A673 (cell line): ENCODE measurements at regions not wholly inside any gene's neighbourhood (a gene's known extent, or its start where the extent isn't known, plus 50 kb on each side); places are given as distances from the start of the nearest gene placed in this dataset.

ENCODE experiments used
- EZH2 ChIP-seq: fragments of 200-600 bp; sonication (generic); IDR thresholded peaks from 2 replicates; pipeline ENCODE4 v1.6.1; 2017; ENCODE audit warnings: borderline replicate concordance, low read depth, mild to moderate bottlenecking, mixed read lengths, antibody characterized with exemption, low read length; ENCODE audit not compliant: poor library complexity, severe bottlenecking
- TF ChIP-seq, protein P1 (sequence below): fragments of 300-800, 200-600 bp; sonication (generic); conservative IDR thresholded peaks from 2 replicates; pipeline ENCODE4 v1.5.1; 2017; ENCODE audit warnings: low read depth, mild to moderate bottlenecking, antibody characterized with exemption, low read length, moderate library complexity, mixed read lengths

DNA sequence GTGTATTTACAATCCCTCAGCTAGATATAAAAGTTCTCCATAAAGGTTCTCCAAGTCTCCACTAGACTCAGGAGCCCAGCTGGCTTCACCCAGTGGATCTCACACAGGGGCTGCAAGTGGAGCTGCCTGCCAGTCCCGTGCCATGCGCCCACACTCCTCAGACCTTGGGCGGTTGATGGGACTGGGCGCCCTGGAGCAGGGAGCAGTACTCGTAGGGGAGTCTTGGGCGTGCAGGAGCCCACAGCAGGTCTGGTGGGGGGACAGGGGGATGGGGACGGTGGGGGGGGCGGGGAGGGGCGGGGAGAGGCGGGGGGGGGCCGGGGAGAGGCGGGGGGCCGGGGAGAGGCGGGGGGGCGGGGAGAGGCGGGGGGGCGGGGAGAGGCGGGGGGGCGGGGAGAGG is 54.7 kb upstream of the RND3 start:
- TF ChIP-seq, protein P1, sequence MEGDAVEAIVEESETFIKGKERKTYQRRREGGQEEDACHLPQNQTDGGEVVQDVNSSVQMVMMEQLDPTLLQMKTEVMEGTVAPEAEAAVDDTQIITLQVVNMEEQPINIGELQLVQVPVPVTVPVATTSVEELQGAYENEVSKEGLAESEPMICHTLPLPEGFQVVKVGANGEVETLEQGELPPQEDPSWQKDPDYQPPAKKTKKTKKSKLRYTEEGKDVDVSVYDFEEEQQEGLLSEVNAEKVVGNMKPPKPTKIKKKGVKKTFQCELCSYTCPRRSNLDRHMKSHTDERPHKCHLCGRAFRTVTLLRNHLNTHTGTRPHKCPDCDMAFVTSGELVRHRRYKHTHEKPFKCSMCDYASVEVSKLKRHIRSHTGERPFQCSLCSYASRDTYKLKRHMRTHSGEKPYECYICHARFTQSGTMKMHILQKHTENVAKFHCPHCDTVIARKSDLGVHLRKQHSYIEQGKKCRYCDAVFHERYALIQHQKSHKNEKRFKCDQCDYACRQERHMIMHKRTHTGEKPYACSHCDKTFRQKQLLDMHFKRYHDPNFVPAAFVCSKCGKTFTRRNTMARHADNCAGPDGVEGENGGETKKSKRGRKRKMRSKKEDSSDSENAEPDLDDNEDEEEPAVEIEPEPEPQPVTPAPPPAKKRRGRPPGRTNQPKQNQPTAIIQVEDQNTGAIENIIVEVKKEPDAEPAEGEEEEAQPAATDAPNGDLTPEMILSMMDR = no peak
- TF ChIP-seq EZH2 = no peak
